WTC11 (cell line): ENCODE measurements at regions not wholly inside any gene's neighbourhood (a gene's known extent, or its start where the extent isn't known, plus 50 kb on each side); places are given as distances from the start of the nearest gene placed in this dataset.
"Not testable (repeated sequence)": the region's sequence is repeated elsewhere in the genome, so short reads cannot be mapped to it uniquely, and the experiment has no call there.

Experiments
- ATAC-seq: fragments of 200-7000 bp; cut with Tn5 transposase; 2 replicates; pipeline ENCODE4 v1.10.0; 2021; ENCODE audit warnings: mild to moderate bottlenecking, moderate library complexity
- CTCF ChIA-PET: fragments of 300-600 bp; sonication (Branson Sonifier 250); formaldehyde crosslinking; loops from one replicate; lab custom pipeline; 2021; ENCODE audit warnings: antibody characterized with exemption; lab: Charles Lee
- POLR2A ChIA-PET: fragments of 350-600 bp; sonication (Branson Sonifier 250); formaldehyde crosslinking; loops from one replicate; lab custom pipeline; 2021; ENCODE audit warnings: antibody characterized with exemption; lab: Charles Lee
- DNase-seq: peaks from one replicate; pipeline ENCODE4 v3.0.0; 2021; ENCODE audit warnings: low spot score
- H3K27ac Mint-ChIP-seq: 2 replicates; pipeline ENCODE4 v1.8.0; 2021; ENCODE audit warnings: mixed read lengths
- H3K27me3 Mint-ChIP-seq: 2 replicates; pipeline ENCODE4 v1.8.0; 2021; ENCODE audit warnings: low read depth, mild to moderate bottlenecking, moderate library complexity, mixed read lengths
- H3K36me3 Mint-ChIP-seq: 2 replicates; pipeline ENCODE4 v1.8.0; 2021; ENCODE audit warnings: mixed read lengths
- H3K4me1 Mint-ChIP-seq: 2 replicates; pipeline ENCODE4 v1.8.0; 2022; ENCODE audit warnings: mixed read lengths
- H3K4me3 Mint-ChIP-seq: 2 replicates; pipeline ENCODE4 v1.8.0; 2021; ENCODE audit warnings: mild to moderate bottlenecking, moderate library complexity, mixed read lengths
- H3K9me3 Mint-ChIP-seq: 2 replicates; pipeline ENCODE4 v1.8.0; 2021; ENCODE audit warnings: mixed read lengths

DNA sequence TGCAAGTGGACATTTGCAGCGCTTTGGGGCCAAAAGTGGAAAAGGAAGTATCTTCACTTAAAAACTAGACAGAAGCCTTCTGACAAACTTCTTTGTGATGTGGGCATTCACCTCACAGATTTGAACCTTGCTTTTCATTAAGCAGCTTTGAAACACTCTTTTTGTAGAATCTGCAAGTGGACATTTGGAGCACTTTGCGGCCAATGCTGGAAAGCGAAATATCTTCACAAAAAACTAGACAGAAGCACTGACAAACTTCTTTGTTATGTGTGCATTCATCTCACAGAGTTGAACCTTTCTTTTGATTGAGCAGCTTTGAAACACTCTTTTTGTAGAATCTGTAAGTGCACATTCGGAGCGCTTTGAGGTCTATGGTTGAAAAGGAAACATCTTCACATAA lies 1365.9 kb upstream of the DEFB115 start:
- H3K4me1 Mint-ChIP-seq, CTCF ChIA-PET, H3K4me3 Mint-ChIP-seq, H3K27ac Mint-ChIP-seq, DNase-seq, POLR2A ChIA-PET, ATAC-seq: not testable (repeated sequence)
- H3K36me3 Mint-ChIP-seq = peaks cover 21% of the 10 kb centered on the region
- peaks cover 18% of the 10 kb centered on the region for H3K9me3 Mint-ChIP-seq
- H3K27me3 Mint-ChIP-seq = peaks cover 22% of the 10 kb centered on the region
